Liver (tissue), 3 donors: ENCODE measurements at regions not wholly inside any gene's neighbourhood (a gene's known extent, or its start where the extent isn't known, plus 50 kb on each side); places are given as distances from the start of the nearest gene placed in this dataset.

Experiments used
- CTCF ChIP-seq: fragments of 150-350 bp; IDR thresholded peaks from 2 replicates; pipeline ENCODE4 v1.5.1; 2017; ENCODE audit warnings: improper control_type of control experiment, low read depth, low read length; ENCODE audit not compliant: missing input control
- FOXA1 ChIP-seq: IDR thresholded peaks from 2 replicates; pipeline ENCODE4 v1.6.1; 2016; ENCODE audit warnings: antibody characterized with exemption
- GABPA ChIP-seq, 2 donors: IDR thresholded peaks in 1 of 2; conservative IDR thresholded peaks in 1 of 2; 2 replicates each; pipeline ENCODE4 v1.6.1; 2016; ENCODE audit warnings: antibody characterized with exemption in 2 of 2, mild to moderate bottlenecking in 1 of 2, moderate library complexity in 1 of 2
- HNF4G ChIP-seq: IDR thresholded peaks from 2 replicates; pipeline ENCODE4 v1.6.1; 2016; ENCODE audit warnings: antibody characterized with exemption
- JUND ChIP-seq, 2 donors: IDR thresholded peaks; 2 replicates each; pipeline ENCODE4 v1.6.1; 2016; ENCODE audit warnings: antibody characterized with exemption in 2 of 2
- MAX ChIP-seq: IDR thresholded peaks from 2 replicates; pipeline ENCODE4 v1.6.1; 2016; ENCODE audit warnings: antibody characterized with exemption
- REST ChIP-seq: IDR thresholded peaks from 2 replicates; pipeline ENCODE4 v1.6.1; 2016; ENCODE audit warnings: antibody characterized with exemption, mild to moderate bottlenecking
- RXRA ChIP-seq, 2 donors: IDR thresholded peaks; 2 replicates each; pipeline ENCODE4 v1.6.1; 2017 to 2018; ENCODE audit warnings: antibody characterized with exemption in 2 of 2, mild to moderate bottlenecking in 1 of 2
- SP1 ChIP-seq: IDR thresholded peaks from 2 replicates; pipeline ENCODE4 v1.6.1; 2018; ENCODE audit warnings: antibody characterized with exemption, mild to moderate bottlenecking
- TAF1 ChIP-seq: conservative IDR thresholded peaks from 2 replicates; pipeline ENCODE4 v1.6.1; 2016; ENCODE audit warnings: antibody characterized with exemption, mild to moderate bottlenecking
- YY1 ChIP-seq: IDR thresholded peaks from 2 replicates; pipeline ENCODE4 v1.6.1; 2016; ENCODE audit warnings: antibody characterized with exemption, mild to moderate bottlenecking
- ZBTB33 ChIP-seq: IDR thresholded peaks from 2 replicates; pipeline ENCODE4 v1.6.1; 2016; ENCODE audit warnings: antibody characterized with exemption
- donor health status: healthy.
- donor health status: healthy.

GRCh38 chr12:24463375-24463774 lies 485.5 kb downstream of the BCAT1 start:
- TF ChIP-seq CTCF = no peak
- no peak for TF ChIP-seq MAX
- no peak for TF ChIP-seq TAF1
- TF ChIP-seq YY1 = no peak
- TF ChIP-seq HNF4G = no peak
- TF ChIP-seq FOXA1 = no peak
- TF ChIP-seq GABPA (IDR thresholded peaks at IDR 0.05 in 1 of 2, conservative IDR thresholded peaks at IDR 0.05 in 1 of 2) = no peak
- TF ChIP-seq RXRA (IDR thresholded peaks at IDR 0.05) = no peak
- no peak for TF ChIP-seq ZBTB33
- no peak for TF ChIP-seq REST
- TF ChIP-seq JUND (IDR thresholded peaks at IDR 0.05) = no peak
- TF ChIP-seq SP1 = no peak
